HUDEP-2 (cell line): ENCODE measurements at regions not wholly inside any gene's neighbourhood (a gene's known extent, or its start where the extent isn't known, plus 50 kb on each side); places are given as distances from the start of the nearest gene placed in this dataset.

Experiments used
- DNase-seq, 76 experiments: peaks; one replicate each; lab custom pipeline; 2025; ENCODE audit not compliant: unreplicated experiment in 76 of 76; lab: John Stamatoyannopoulos, UW

GRCh38 chr13:40503966-40504591 is 162.4 kb downstream of the FOXO1 start:
- DNase-seq: no peak

GRCh38 chr13:40504641-40505040 is 161.8 kb downstream of the FOXO1 start:
- no peak for DNase-seq

GRCh38 chr13:40505196-40505595 is 161.2 kb downstream of the FOXO1 start:
- no peak for DNase-seq
